Jurkat, Clone E6-1 (cell line): ENCODE measurements at regions not wholly inside any gene's neighbourhood (a gene's known extent, or its start where the extent isn't known, plus 50 kb on each side); places are given as distances from the start of the nearest gene placed in this dataset.
"Not testable (repeated sequence)": the region's sequence is repeated elsewhere in the genome, so short reads cannot be mapped to it uniquely, and the experiment has no call there.

Source experiments
- DNase-seq: peaks from one replicate; pipeline ENCODE4 v3.0.0-alpha.2; 2011; ENCODE audit warnings: low read depth, low spot score
- H3K4me3 ChIP-seq: 2 replicates; pipeline ENCODE4 v1.5.1; 2011; ENCODE audit warnings: mild to moderate bottlenecking, low read length, control low read depth, moderate library complexity

DNA sequence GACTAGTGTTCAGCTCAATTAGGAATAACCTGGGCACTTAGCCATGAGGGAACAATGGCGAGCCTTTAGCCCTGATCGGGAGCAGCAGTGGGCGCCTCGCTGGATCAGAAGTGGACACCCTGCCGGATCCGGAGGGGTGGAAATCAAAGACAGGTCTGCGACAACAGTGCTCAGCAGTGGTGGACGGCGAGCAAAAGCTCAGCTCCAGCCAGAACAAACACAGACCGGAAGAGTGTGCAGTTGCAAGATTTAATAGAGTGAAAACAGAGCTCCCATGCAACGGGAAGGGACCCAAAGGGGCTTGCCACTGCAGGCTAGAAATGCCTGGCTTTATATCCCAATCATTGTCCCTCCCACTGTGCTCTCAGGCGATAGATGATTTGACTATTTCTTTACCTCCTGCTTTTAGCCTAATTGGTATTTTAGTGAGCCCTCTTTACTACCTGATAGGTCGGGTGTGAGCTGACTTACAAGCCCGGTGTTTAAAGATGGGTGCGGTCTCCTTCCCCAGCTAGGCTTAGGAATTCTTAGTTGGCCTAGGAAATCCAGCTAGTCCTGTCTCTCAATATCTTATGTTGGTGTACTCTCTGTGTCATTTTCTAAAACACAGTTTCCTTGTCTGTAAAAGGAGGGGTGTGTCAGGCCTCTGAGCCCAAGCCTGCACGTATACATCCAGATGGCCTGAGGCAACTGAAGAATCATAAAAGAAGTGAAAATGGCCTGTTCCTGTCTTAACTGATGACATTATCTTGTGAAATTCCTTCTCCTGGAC, 1258.8 kb upstream of the TENM4 start:
- not testable (repeated sequence) for H3K4me3 ChIP-seq, DNase-seq

DNA sequence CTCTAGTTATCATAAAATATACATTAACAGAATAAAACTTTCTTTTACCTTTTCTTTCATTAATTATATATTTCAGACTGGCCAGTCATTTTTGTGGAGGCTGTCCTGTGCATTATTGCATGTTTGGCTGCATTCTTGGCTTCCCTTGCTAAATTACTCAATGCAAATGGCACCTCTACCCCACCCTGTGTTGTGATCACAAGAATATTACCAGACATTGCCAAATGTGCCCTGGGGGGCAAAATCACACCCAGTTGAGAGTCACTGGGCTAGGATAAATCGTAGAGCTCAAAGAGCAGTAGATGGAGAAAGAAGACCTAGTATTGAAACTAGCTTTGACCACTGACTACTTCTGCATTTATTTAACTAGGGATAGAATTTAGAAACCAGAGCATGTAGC, 1257.8 kb upstream of the TENM4 start:
- no peak overlapping the region for H3K4me3 ChIP-seq
- no peak for DNase-seq

DNA sequence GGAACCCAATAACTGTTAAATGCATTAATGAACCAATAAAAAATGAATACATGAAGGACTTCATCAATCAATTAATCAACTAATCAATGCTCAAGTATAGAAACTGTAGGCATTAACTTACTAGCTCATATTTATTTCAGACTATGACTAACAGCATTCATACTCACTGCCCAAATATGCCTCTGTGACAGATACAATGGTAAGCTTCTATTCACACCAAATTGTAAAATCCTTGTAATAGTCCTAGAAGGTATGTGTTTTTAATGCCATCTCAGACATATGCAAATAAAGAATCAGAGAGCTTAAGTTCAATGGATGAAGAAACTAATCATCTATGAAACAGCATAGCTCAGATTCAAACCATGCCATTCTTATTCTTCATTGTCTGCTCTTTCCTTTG, 1253.6 kb upstream of the TENM4 start:
- DNase-seq: no peak
- H3K4me3 ChIP-seq: no peak overlapping the region

DNA sequence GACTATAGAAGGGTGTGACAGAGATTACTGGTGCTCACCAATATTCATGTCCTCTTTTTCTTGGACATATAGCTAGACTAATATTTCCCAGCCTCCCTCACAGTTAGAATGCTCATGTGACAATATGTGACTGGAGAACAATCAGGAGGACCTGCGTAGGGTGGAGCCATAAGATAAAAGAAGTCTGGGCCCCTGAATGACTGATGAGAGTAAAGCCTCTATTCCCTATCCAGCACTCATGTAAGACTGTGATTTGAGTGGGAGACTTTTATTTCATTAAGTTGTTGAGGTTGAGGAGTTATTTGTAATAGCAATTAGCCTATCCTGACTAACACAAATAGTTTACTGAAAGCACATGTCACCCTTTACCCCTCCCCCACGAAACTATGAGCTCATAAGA, 1247.1 kb upstream of the TENM4 start:
- DNase-seq: no peak
- H3K4me3 ChIP-seq: no peak overlapping the region

DNA sequence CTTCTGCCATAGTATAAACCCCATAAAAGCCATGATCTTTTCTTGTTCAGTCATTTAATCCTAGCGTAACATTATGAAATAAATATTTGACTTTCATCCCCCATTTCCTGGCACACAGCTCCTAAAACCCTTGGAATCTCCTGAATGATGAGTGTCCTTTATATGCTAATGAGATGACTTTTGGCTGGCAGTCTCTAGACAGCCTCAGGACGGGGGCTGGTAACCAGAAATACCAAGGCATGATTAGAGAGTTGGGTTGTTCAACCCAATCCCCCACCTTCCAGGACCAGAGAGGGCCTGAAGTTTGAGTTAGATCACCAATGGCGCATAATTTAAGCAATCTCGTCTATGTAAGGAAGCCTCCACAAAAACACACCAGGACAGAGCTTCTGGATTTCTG, 1246.1 kb upstream of the TENM4 start:
- DNase-seq: no peak
- H3K4me3 ChIP-seq: no peak overlapping the region

DNA sequence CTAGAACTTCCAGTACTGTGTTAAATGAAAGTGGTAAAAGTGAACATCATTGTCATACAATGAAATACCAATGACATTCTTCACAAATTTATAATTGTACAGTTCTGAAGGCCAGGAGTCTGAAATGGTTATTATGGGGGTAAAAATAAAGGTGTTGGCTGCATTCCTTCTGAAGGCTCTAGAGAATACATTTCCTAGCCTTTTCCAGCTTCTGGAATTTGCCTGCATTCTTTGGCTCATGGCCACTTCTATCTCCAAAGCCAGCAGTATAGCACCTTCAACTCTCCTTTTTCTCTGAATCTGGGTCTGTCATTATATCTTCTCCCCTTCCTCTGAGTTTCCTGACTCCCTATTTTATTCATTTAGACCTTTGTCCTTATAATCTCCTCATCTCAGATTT, 1232.7 kb upstream of the TENM4 start:
- no peak overlapping the region for H3K4me3 ChIP-seq
- DNase-seq: no peak

DNA sequence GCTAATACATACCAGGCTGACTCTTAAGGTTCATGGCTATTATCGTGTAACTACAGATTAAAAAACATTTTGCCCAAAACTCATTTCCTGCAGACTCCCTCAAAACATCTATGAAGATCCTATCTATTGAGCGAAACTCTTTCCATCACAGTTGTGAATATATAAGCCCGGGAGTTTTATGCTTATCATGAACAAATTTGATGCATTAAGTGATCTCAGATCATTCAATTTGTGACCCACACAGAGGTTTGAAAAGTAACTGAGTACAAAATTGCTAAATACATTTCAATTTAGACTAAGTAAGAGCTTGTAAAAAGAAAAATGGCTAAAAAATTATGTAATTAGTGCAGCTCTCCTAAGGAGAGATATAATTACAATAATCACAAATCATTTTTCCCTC, 1228.8 kb upstream of the TENM4 start:
- no peak for DNase-seq
- no peak overlapping the region for H3K4me3 ChIP-seq

DNA sequence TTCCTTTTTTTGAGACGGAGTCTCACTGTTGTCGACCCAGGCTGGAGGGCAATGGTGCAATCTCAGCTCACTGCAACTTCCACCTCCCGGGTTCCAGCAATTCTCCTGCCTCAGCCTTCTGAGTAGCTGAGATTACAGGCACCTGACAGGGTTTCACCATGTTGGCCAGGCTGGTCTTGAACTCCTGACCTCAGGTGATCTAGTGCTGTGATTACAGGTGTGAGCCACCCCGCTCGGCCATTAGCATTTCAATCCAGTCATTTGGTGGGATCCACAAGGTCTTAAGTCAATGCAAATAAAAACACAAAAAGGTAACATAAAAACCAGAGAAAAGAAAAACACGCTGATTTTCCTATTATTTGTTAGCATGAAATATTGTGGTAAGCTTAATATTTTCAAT, 1227.2 kb upstream of the TENM4 start:
- no peak for DNase-seq
- H3K4me3 ChIP-seq: no peak overlapping the region

DNA sequence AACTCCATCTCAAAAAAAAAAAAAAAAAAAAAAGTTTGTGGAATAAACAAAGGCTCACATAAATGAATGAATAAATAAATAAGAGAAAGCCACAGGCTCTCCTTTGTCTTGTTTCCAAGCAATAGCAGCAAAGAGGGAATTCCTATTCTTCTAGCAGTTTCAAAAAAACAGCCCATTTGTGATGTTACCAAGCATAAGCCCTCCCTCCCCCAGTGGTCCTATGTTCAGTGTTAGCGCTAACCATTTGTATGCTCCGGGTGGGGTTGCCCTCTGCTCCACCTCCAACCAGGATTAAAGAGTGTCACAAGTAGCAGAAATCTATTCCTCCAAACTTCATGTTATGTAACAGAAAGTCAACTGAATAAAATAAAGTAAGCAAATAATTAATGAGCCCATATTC, 1215.0 kb upstream of the TENM4 start:
- H3K4me3 ChIP-seq: no peak overlapping the region
- DNase-seq: no peak

DNA sequence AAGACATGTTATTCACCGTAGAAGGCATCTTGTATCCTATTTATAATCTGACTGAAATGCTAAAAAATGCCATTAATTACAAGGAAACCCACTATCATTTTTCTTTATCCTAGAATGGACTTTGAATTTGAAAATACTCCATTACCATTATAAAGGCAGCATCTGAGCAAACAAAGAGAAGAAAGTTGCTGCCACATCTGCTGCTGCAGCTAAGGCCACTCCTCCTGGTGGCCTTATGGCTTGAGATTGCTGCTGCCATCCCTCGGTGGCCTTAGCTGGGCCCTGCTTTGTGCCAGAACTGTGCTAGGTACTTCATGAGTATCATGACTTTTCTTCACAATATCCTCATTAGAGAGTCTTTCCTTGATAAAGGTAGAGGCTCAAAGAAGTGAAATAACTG, 1210.1 kb upstream of the TENM4 start:
- H3K4me3 ChIP-seq: no peak overlapping the region
- DNase-seq: no peak

DNA sequence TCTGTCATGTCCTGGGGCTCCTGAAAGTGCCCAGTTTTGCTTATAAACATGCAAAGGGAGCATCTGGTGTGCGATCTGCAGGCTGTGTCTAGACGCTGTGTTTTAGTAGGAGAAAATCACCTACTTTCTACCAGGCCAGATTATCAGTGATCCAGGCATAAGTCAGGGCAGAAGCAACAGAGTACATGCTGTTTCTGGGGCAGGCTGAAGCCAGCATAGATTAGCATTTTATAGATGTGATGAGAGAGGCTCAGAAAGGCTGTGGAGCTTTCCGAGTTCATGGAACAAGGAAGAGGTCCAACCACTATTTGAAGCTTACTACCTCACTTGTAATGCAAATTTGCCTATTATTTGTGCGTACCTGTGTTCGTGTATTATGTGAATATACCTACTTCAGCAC, 1208.4 kb upstream of the TENM4 start:
- DNase-seq: no peak
- no peak overlapping the region for H3K4me3 ChIP-seq

DNA sequence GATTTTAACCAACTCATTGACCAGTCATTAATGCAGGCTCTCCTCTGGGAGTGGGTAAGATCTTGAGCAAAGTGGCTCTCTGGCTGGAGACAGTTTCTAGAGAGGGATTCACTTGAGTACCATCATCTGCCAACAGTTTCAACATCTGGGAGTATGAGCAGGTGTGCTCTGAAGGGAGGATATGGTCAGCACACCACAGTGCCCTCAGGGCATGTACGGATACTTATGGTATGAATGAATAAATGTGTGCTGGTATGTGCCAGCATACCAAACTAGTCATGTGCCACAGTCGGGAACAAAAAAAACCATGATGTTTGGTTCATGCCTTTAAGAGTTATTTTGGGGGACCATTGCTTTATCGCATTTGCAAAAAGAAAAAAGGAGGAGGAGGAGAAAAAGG, 1197.5 kb upstream of the TENM4 start:
- no peak for DNase-seq
- H3K4me3 ChIP-seq: no peak overlapping the region

DNA sequence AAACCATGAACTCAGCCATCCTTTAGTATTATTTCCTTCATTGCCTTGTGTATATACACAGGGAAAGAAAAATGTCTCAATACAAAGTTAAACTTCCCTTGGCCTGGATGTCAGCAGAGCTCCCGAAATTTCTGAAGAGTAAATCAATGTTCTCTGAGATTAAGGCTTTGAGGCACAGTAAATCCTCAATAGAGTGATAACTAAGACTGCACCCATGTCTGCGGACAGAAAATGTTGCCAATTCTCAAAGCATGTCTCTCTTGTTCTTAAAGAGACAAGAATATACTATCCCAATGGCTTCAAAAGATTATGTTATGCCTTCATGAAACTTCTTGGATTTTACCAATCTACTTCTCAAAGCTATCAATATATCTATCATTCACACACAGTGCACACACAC, 1196.7 kb upstream of the TENM4 start:
- H3K4me3 ChIP-seq: no peak overlapping the region
- no peak for DNase-seq

DNA sequence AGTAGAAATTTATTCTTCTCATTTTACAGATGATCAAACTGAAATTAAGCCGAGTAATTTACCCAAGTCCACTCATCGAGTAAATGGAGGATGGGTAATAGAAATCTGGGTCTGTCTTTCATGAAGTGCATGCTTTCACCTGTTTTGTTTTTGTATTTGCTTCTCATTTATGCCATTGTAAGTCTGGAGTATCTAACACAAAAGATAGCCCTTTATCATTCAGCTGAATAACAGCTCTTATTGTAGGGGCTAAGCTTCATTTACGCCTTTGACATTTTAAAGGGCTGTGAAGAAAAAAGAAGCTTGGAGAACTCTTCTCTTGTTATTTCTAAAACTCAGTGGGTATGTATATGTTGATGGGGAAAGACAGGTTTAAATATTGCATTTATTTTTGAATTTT, 1196.2 kb upstream of the TENM4 start:
- no peak for DNase-seq
- no peak overlapping the region for H3K4me3 ChIP-seq

DNA sequence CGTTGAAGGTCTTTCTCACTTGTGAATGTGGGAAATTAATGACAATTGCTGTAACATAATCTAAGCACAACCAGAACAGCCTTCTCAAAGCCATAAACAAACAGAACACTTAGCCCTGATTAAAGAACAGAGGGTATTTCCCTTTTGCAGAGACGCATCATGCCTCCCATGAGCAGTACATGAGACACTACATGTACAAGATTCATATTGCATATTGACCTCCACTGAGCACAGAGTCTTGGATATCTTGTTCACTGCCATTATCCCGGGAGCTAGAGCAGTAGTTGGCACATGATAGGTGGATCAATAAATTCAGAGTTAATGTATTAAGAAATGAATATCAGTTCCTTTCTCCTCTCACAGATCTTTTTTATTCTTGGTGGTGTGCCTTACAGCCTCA, 1194.3 kb upstream of the TENM4 start:
- DNase-seq: no peak
- H3K4me3 ChIP-seq: no peak overlapping the region

DNA sequence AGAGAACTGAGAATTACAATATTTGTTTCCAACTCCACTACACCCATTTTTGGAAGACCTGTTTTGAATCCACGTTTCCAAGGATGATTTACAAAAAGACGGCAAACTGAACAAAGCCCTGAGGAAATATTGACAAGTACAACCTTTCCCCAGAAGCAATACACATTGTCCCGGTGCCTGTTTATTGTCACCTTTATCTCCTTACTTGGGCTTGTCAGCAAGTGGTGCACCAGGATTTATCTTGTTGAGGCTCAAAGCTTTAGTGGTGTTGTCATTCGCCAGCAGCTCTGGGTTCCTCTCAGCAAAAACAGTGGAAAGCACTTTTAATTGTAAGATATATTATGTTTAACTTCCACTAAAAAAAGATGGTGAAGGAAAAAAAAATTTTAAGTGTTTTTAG, 1191.9 kb upstream of the TENM4 start:
- no peak overlapping the region for H3K4me3 ChIP-seq
- no peak for DNase-seq

DNA sequence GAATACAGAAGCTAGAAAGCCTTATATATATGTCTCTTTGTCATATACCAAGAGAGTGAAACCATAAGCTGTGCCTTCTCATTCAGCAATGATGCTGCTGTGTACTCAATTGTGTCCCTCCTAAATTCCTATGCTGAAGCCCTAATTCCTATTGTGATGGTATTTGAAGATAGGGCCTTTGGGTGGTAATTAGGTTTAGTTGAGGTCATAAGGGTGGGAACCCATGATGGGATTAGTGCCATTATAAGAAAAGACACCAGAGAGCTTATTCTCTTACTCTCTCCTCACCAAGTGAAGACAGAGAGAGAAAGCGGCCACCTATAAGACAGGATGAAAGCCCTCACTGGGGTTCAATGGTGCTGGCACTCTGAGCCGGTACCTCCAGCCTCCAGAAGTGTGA, 1191.3 kb upstream of the TENM4 start:
- DNase-seq: no peak
- no peak overlapping the region for H3K4me3 ChIP-seq

DNA sequence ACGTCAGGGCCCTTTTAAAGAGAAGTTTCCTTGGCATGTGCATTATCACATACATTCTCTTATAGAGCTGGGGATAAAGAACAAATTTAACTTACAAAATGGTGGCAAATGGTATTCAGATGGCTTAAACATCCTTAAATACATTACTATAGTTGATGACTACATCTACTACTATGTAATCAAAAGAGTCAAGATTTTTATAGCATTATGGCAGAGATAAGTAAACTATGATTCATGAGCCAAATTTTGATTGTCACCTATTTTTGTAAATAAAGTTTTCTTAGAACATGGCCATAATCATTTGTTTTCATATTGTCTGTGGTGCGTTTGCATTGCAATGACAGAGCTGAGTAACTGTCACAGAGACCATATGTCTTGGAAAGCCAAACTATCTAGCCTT, 1188.6 kb upstream of the TENM4 start:
- no peak for DNase-seq

DNA sequence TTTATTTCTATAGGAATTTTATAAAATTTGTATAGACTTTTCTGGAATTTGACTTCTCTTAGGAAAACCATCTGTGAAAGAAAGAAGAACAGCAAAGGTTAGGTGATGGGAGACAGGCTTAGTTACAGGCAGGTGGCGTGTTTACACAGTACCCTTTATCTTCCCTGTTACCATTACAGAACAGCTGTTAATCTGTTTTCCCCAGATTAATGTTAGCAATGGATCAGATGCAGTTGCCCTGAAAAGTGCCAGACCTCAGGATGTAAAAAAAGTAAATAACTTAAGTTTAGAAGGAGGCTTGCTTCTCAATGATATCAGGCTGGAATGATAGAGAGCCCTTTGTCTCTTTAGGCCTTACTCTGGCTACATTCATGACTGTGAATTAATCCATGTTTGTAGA, 1186.5 kb upstream of the TENM4 start:
- DNase-seq: no peak
- no peak overlapping the region for H3K4me3 ChIP-seq

More for the DNA sequence above, 1188.6 kb upstream of the TENM4 start:
- no peak overlapping the region for H3K4me3 ChIP-seq

DNA sequence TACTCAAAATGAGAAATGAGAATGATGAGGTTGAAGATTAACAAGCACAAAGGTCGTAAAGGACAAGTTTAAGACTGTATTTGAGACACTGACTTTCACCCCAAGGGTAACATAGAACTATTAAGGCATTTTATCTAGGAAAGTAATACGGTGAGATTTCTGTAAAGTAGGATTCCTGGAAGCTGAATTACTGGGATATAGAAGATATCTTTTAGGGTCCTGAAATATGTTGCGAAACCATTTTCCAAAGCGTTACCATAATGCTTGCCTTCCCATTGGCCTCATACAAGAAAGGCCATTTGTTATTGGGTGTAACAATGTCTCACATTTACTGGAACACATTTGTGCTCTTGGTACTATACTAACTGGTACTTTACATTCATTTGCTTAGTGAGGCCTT, 1185.9 kb upstream of the TENM4 start:
- no peak for DNase-seq
- H3K4me3 ChIP-seq: no peak overlapping the region

DNA sequence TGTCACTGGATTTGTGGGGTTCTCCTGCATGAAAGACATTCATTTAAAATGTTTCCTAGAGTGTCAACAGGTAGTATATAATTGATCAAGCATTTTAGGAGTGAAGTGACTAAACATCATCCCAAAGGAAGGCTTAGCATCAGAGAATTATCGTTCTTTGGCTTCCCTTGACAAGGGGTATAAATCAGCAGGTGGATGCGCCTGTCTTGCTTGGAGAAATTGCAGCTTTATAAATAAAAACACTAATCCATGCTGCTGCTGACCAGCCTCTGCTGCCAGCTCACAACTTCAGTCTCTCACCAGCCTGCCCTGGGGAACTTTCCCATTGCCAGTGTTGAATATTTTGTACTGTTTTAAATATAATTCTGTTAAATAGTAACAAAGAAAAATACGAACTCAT, 1184.7 kb upstream of the TENM4 start:
- DNase-seq: no peak
- H3K4me3 ChIP-seq: no peak overlapping the region

DNA sequence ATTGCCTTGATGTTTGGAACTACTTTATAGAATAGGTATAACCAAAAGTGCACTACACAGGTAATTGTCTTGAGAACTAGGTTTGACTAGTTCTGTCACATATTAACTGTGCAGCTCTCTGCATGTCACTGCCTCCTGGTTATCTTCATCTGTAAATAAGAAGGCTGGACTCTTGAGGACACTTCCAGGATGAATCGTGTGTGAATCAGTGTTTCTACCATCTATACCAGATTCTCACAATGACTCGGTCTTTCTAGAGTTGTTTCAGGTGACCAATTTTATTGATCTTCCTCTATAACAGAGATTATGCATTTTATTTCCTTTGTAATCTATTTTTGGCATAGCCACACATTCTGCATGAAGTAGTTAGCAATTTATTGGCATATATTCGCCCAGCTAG, 1181.0 kb upstream of the TENM4 start:
- no peak overlapping the region for H3K4me3 ChIP-seq
- DNase-seq: no peak
